ENCODE measurements at regions not wholly inside any gene's neighbourhood (a gene's known extent, or its start where the extent isn't known, plus 50 kb on each side); places are given as distances from the start of the nearest gene placed in this dataset.
A peak's percentile ranks its signal among the peaks of the same experiment; 100 is the strongest.

- Histone ChIP-seq H3K27me3 (no peaks in the 10 kb centered on the region), H3K4me3 (no peak overlapping the region), H3K9me3 (replicated peaks in 1 of 3) (no peaks in the 10 kb centered on the region), H3K4me1 (replicated peaks in 1 of 2) (no peaks in the 10 kb centered on the region), H3K36me3 (replicated peaks in 1 of 2) (no peaks in the 10 kb centered on the region), H3K27ac (no peak overlapping the region)
- intact Hi-C loops (cut with DNase I), result no loop called here
- no peak for DNase-seq
- TF ChIP-seq POLR2A (IDR thresholded peaks at IDR 0.05) (no peak), CTCF (IDR thresholded peaks at IDR 0.05) (no peak)
These were observed 473.3 kb upstream of the ZNF608 start for GRCh38 chr5:125219710-125220109.

- H3K4me1 ChIP-seq (replicated peaks in 1 of 2), result no peaks in the 10 kb centered on the region
- no peaks in the 10 kb centered on the region for H3K27me3 ChIP-seq
- WGBS, 4 donors, result 97 to 100% (median 100%) methylated on average over 1 of the region's 1 CpG
- no peak for TF ChIP-seq POLR2A (IDR thresholded peaks at IDR 0.05)
- no peak for TF ChIP-seq CTCF (IDR thresholded peaks at IDR 0.05)
- DNase-seq, result no peak
- no peaks in the 10 kb centered on the region for H3K36me3 ChIP-seq (replicated peaks in 1 of 2)
- intact Hi-C loops (cut with DNase I), result no loop called here
- no peaks in the 10 kb centered on the region for H3K9me3 ChIP-seq (replicated peaks in 1 of 3)
- H3K4me3 ChIP-seq, result no peak overlapping the region
- H3K27ac ChIP-seq, result no peak overlapping the region
These were observed 473.8 kb upstream of the ZNF608 start for GRCh38 chr5:125220284-125220683.

- intact Hi-C loops (cut with DNase I), result no loop called here
- H3K36me3 ChIP-seq (replicated peaks in 1 of 2), result no peaks in the 10 kb centered on the region
- no peaks in the 10 kb centered on the region for H3K9me3 ChIP-seq (replicated peaks in 1 of 3)
- no peaks in the 10 kb centered on the region for H3K27me3 ChIP-seq
- peak; percentile 34 to 74 (median 62) for DNase-seq
- no peak overlapping the region for H3K27ac ChIP-seq
- no peak overlapping the region for H3K4me3 ChIP-seq
- WGBS, 4 donors, result 53 to 65% (median 60%) methylated on average over 7 of the region's 7 CpGs
- H3K4me1 ChIP-seq (replicated peaks in 1 of 2), result peaks cover 0 to 4% of the 10 kb centered on the region in 2 donors
- TF ChIP-seq CTCF (IDR thresholded peaks at IDR 0.05) (no peak), POLR2A (IDR thresholded peaks at IDR 0.05) (no peak)
These were observed 476.3 kb upstream of the ZNF608 start for GRCh38 chr5:125222597-125223240.

GRCh38 chr5:125225424-125225823 lies 479.0 kb upstream of the ZNF608 start:
- no peaks in the 10 kb centered on the region for H3K9me3 ChIP-seq (replicated peaks in 1 of 3)
- peaks cover 0 to 16% of the 10 kb centered on the region in 2 donors for H3K4me1 ChIP-seq (replicated peaks in 1 of 2)
- no peak overlapping the region for H3K27ac ChIP-seq
- no peaks in the 10 kb centered on the region for H3K36me3 ChIP-seq (replicated peaks in 1 of 2)
- intact Hi-C loops (cut with DNase I), result no loop called here
- no peaks in the 10 kb centered on the region for H3K27me3 ChIP-seq
- no peak for TF ChIP-seq CTCF (IDR thresholded peaks at IDR 0.05)
- TF ChIP-seq POLR2A (IDR thresholded peaks at IDR 0.05), result no peak
- H3K4me3 ChIP-seq, result no peak overlapping the region
- 44 to 69% (median 57%) methylated on average over 1 to 2 of the region's 2 CpGs for WGBS, 4 donors
- DNase-seq, result no peak
